Gastrocnemius medialis (tissue), 4 donors: ENCODE measurements at regions not wholly inside any gene's neighbourhood (a gene's known extent, or its start where the extent isn't known, plus 50 kb on each side); places are given as distances from the start of the nearest gene placed in this dataset.

ENCODE experiments used
- CTCF ChIP-seq, 5 experiments: fragments of 450-650 bp in 3 of 5; fragments of 200-600 bp in 2 of 5; sonication (generic) in 2 of 5; IDR thresholded peaks in 4 of 5; conservative IDR thresholded peaks in 1 of 5; 1 replicate in 4 of 5; 2 replicates in 1 of 5; pipeline ENCODE4 v1.5.1; 2016 to 2019; ENCODE audit warnings: antibody characterized with exemption in 5 of 5, mild to moderate bottlenecking in 3 of 5, moderate library complexity in 3 of 5
- POLR2A ChIP-seq, 2 donors: fragments of 450-650 bp; IDR thresholded peaks; one replicate each; pipeline ENCODE4 v1.6.1; 2017; ENCODE audit warnings: antibody characterized with exemption in 2 of 2, mild to moderate bottlenecking in 2 of 2, moderate library complexity in 2 of 2

- TF ChIP-seq CTCF (IDR thresholded peaks at IDR 0.05 in 4 of 5, conservative IDR thresholded peaks at IDR 0.05 in 1 of 5) (no peak), POLR2A (IDR thresholded peaks at IDR 0.05) (no peak)
Observed at GRCh38 chr2:239904496-239904895, 120.6 kb downstream of the NDUFA10 start.
